CD1c-positive myeloid dendritic cell (primary cell): ENCODE measurements at regions not wholly inside any gene's neighbourhood (a gene's known extent, or its start where the extent isn't known, plus 50 kb on each side); places are given as distances from the start of the nearest gene placed in this dataset.
"Not testable (repeated sequence)": the region's sequence is repeated elsewhere in the genome, so short reads cannot be mapped to it uniquely, and the experiment has no call there.

Experiments used
- DNase-seq: peaks from one replicate; pipeline ENCODE4 v3.0.0-alpha.2; 2016; ENCODE audit errors: extremely low spot score

DNA sequence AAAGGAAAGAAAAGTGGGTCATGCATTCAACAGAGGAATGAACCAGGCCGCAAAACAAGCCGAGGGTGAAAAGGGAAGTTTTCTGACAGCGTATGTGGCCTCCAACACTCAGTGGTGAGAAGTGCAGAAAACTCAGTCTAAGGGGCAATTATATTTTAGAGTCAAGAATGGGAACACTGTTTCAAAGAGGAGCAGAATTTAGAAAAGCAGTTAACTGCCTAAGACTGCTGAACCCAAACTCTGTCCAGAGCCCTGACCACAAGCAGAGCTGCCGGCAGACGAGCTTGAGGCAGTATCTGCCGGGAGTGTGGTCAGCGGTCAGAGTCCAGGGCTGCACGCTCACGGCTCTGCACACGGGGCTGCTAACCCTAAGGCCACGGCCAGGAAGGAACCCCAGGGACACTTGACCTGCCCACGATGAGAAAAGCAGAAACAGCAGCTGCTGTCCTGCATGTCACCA lies 347.0 kb upstream of the ID2 start:
- peak; percentile 21 for DNase-seq

DNA sequence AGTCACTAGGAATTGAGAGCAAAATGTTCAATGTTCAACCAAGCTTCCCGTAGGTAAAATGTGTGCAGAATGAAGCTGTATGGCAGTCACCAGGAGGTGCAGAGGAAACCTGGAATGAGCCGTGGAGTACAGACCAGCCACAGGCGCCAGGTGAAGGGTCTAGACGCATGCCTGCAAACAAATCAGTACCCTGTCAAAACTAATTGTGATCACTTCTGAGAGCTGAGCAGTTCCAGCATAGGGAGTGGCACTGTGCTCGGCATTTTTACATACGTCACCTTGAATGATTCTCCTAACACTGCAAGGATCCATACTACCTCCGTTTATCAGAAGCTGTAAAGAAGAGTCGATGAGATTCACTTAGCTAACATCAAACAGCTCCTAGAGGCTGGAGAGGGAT lies 346.1 kb upstream of the ID2 start:
- DNase-seq: no peak

DNA sequence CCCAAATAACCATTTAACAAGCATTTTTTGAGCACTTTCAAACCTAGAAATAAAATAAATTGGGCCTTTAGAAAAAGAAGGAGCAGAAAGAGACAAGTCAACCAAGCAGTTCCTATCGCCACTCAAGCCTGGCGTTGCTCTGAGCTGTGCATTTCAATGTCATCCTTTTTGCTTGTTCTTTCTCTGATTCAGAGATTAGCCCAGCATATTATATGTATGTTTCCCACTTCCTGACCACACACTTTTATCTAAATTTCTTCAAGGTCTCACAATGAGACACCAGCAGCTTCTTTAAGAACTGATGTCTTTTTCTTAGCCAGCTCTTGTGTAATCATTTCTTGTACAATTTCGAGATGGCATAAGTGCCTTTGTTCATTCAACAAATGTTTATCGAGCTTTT lies 344.5 kb upstream of the ID2 start:
- no peak for DNase-seq

DNA sequence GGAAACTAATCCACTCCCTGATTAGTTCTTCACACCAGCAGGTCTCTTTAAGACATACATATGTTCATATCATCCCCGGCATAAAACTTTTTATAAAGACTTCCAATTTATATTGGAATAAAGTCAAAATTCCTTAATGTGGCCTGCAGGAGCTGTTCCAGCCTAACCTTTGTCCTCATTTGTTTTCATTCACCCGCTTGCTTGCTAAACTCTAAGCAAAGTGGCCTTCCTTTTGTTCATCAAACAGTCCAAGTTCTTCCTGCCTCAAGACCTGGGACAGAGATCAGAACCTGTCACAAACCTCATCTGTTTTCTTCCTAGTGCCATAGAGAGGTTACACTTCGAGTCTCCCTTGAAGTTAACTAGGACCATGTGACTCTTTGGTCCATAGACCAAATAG lies 339.4 kb upstream of the ID2 start:
- DNase-seq: no peak

DNA sequence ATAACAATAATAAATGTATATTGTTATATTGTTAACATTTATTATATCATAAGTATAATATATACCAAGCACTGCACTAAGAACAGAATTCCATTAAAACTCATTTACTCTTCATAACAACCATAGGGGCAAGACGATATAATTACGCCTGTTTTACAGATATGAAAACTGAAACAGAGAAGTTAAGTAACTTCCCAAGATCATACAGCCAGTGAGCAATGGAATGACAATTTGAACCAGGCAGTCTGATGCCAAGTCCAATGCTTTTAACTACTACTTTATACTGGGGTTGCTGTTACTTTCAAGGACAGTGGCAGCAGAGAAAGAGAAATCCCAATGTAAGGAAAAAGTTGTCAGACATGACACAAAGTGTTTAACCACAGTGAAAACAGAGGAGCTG lies 338.8 kb upstream of the ID2 start:
- DNase-seq: peak; percentile 37

DNA sequence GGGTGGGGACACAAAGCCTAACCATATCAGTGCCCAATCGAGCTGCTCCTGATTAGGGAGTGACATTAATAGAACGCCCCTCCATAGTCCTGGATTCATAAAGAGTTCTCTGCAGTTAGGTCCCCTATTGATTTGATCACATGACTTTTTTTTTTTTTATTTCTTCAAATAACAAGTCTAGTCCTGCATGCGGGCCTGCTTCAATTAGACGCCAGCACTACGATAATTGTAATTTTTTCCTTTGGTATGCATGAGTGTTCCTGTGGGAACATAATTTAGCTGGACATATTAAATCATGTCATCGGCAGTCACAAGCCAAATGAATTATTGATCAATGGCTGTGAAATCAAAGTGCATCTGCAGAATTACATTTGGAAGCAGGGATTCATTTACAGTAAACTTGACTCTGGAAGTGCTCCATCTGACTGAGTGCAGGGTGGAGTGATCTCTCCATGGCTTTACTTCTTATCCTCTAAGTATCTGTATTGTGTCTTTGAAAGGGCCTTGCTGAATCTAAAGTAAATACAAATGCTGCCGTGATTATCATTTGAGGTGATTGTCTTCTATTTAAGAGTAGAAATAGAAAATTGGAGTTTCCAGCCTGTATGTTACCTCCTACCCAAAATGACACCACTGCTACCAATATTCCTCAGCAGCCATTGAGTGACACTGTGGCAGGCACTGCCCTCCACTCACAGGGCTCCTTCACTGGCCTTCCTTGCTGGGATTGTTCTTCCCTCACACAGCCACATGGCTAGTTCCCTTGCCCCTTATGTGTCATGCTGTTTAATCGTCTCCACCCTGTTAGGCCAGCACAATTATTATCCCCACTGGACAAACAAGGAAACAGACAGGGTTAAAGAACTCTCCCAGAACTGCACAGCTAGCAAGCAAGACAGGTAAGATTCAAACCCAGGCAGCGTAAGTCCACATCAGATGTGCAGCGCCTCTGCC lies 337.4 kb upstream of the ID2 start:
- no peak for DNase-seq

DNA sequence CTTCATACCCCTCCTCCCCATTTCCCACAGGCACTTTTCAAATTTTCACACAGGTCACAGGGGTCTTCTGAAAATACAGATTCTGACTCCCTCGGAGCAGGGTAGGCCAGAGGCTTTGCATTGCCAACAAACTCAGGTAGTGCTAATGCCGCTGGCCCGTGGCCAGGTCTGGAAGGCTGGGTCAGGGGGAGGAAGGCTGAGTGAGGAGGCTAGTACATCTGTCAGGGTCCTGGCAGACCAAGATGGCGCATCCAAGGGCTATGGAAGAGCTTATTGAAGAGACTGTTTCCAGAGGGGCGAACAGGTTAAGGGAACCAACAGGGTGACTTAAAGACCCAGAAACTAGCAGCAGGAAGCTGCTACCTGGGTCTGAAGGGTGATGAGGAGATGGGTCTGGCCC lies 336.7 kb upstream of the ID2 start:
- no peak for DNase-seq

DNA sequence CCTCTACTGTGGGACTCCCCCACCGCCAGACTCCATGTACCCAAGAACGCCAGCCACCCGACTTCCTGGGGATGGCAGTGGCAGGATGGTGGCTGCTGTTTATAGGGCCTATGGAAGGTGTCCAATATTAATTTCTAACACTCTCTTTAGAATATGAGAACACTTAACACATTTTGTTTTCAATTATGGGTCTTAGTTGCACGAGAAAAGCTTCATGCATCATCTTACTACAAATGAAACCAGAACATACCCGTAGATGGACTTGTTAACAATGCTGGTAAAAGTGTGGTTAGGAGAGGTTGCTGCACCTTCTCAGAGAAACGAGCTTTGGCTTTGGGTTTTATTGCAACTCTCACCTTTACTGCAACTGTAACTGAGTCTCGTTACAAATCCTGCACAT lies 335.6 kb upstream of the ID2 start:
- DNase-seq: no peak

DNA sequence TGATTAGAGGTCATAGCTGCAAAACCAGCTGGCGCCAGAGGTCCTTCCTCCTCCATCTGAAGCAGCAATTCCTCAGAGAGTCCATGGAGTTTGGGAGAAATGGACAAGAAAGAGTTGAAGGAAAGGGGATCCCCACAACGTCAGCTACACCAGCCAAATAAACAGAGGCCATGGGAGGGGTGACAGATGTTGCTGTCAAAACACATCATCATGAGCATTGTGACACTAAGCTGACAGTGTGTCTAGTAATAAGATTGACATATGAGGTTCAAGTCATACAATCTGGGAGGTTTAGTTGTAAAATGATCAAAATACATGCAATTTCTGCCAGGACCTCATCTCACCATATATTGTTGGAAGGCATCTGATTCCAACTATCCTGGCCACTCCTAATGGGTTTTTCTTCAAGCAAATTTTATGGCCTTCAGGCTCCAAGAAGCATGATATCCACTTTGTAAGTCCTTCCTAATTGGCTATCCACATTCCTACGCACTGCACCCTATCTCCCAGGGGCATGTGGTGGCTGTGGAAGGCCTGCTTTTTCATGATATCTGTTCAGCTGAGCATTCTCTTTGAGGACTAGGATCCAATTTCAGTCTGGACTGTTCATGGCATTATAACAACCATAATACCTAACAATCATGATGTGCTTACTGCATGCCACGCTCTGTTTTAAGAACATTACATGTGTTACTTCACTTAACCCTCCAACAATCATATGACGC lies 335.0 kb upstream of the ID2 start:
- no peak for DNase-seq

DNA sequence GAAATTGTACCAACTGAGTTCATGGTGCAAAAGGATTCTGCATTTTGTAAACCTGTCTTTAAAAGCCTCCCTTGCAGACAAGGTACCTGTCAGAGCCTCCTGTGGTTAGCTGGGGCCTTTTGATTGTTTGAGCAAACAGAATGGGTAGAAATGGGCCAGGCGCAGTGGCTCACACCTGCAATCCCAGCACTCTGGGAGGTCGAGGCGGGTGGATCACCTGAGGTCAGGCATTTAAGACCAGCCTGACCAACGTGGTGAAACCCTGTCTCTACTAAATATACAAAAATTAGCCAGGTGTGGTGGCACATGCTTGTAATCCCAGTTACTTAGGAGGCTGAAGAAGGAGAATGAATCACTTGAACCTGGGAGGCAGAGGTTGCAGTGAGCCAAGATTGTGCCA lies 332.9 kb upstream of the ID2 start:
- DNase-seq: not testable (repeated sequence)

DNA sequence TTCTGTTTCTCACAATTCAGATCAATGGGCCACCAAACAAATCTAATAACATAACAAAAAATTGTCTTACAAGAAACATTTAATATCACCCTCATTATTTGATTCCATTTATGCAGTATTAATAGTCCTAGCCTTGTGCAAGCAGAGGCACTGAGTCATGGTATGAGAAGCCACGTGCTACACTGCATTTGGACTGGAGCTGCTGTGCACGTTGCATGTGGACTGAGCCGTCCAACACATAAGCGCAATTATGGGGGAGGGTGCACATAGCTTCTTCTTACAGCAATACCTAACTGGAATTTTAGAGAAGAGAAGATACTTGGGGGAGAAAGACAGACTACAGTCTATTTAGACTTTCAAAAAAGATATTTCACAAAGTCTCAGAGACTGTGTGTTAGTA lies 329.6 kb upstream of the ID2 start:
- peak; percentile 14 for DNase-seq

DNA sequence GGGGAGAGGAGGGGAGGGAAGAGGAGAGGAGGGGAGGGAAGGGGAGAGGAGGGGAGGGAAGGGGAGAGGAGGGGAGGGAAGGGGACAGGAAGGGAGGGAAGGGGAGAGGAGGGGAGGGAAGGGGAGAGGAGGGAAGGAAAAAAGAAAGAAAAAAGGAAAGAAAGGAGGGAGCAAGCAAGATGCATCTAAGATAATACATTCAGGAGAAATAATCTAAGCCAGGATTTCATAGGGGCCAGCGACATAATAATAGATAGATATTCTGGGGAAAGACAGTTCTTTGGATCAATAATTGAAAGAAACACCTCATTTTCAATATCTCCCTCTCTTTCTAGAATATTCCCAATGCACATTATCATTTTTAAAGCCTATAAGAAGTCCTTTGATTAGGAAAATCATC lies 328.9 kb upstream of the ID2 start:
- DNase-seq: no peak

DNA sequence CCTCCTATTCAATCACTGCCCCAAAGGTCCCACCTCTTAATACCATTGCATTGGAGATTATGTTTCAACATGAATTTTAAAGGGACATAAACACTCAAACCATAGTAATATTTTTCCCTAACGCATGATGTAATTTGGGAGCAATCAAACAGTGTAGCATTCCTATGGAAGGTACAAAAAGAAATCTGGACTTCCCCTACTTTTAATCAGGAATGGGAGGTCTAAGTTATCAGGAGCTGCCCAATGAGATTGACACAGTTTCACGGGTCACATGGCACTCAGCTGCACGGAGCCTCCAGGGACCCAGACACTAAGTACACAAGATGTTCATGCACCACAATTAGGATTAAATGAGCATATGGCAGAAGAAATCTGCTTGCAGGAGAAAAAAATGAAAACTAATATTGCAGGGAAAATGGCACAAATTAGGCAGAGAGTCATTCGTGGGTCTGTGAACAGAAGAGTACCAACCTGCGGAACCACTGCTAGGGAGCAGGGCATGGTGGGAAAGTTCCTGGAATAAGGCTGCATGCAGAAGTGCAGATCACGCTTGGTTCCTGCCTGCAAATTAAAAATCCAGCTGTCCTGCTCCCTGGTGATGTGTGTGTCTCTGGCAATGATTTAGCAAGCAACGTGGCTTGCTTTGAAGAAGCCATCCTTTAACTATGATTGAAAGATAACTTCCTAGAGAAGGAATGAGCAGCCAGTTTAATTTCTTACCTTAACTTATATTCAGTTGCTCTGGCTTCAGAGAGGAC lies 326.6 kb upstream of the ID2 start:
- no peak for DNase-seq

DNA sequence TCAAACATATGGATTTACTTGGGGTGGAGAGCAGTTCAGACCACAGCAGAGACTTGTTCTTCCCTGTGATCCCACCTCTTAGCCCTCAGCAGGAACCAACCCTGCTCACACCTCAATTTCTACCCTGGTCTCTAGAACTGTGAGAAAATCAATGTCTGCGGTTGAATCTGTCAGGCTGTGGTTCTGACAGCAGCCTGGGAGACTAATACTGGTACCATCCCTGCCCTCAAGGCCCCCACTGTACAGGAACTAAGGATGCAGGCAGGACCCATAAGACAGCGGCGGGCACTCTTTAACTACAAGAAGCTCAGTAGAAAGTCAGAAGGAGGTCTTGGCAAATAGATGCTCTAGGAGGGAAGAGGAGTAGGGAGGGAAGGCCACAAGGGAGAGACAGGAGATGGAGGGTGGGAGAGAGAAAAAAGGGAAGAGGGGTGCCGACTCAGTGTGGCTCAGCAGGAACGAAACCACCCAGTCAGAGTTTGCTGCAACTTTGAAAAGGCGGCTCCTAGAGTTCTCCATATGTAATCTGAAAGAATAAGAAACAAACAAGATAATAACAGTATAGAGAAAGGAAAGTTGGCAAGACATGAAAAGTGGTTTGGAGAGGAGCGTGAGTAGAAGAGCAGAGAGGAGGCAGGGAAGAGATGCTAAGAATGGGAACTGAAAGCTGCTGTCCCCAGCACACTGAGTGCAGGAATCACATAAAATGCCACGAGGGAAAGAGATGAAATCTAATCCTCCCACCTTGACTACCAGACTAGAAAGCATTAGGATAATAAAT lies 323.9 kb upstream of the ID2 start:
- peak; percentile 27 for DNase-seq

DNA sequence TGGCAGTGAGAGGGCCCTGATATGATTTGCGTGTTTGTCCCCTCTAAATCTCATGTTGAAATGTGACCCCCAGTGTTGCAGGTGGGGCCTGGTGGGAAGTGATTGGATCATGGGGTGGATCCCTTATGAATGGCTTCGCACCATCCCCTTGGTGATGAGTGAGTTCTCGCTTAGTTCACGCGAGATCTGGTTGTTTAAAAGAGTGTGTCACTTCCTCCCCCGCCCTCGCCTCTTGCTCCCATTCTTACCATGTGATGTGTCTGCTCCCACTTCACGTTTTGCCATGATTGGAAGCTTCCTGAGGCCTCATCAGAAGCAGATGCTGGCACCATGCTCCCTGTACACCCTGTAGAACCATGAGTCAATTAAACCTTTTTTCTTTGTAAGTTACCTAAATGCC lies 319.9 kb upstream of the ID2 start:
- no peak for DNase-seq

DNA sequence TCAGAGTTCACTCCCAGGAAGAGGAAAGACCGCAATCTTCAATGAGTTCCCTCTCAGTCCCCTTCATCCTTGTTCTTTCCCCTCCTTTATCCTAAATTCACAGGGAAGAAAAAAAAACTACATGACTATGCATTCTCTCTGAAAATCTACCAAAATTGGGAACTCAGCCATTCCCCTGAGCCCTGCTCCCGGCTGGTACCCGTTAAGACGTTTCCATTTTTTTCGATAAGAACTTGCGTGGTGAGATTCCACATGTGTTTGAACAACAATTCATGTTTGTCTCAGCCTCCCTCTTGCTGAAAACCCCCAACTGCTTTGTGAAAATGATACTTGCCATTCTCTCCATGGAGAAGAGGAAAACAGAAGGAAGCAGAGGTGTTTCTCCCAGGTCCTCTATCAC lies 318.7 kb upstream of the ID2 start:
- no peak for DNase-seq

DNA sequence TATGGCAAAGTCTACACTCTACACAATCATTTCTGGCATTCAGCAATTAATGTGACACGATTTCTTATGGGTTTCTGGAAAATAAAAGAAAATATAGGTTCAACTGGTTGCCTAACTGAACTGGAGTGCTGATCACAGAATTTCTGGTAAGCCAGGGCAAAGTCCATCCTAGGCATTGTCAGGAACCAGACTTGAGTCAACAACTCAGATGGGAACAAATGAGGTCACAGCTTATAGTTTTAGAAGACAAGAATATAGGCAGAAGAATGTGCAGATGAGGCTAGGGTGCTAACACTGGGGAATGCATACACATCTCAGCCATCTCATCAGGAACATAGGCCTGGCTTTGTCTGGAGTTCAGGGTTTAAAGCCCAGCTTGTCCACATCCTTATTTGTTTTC lies 317.2 kb upstream of the ID2 start:
- no peak for DNase-seq

DNA sequence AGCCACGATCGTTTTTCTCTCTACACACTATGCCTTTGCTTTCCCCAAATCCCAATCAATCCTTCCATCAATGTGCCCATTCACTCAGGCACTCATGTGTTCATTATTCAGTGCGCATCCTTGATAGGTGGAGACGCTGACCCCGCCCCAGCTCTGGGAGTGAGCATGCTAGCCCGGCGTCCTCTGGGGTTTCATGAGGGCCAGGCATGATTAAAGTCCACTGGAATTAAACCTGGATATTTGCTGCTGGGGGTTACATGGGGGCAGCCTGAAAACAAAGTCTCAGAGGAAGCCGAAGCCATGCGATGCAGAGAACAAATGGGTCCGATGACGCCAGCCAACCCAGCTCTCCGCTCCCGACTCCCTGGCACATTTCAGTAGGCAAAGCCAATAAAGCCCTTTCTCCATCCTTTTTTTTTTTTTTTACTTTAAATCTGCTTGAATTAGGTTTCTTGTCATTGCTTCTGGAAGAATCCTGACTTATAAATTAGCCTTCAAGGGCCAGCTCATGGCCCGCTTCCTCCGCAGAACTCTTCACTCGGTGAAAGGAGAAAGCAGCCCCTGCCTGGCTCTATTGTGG lies 316.4 kb upstream of the ID2 start:
- DNase-seq: no peak

DNA sequence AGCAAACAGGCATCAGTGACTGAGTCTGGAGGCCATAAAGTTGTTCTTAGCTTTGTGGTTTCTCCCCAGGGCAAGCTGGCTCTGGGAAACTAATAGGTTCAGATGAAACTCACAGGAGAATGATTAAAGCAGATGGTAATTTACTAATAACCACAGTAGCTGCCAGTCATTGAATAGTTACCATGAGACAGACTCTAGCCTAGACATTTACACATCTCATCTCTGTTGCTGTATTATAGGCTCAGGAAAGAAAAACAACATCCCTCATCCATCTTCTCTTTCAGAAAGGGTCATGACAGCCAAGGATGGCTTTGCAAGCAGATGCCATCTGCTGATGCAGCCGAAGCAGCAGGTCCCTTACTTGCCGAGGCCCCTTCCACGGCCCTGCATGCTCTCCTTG lies 314.0 kb upstream of the ID2 start:
- DNase-seq: no peak

DNA sequence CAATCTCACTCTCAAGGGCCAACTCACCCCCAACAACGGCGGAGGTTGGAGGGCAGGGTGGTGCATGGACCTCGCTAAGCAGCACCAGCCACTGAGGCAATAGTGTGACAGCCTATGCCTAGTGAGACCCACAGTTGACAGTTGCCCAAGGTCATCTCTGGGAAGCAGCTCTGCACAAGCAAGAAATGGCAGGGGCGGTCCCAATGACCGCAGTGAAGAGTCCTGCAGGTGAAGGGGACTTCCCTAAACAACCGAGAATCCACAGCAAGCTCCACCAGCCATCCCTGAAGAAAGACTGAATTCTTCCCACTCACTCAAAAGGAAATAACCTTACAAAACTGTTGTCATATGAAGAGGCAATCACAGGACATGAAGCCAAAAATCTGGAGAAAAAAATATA lies 313.4 kb upstream of the ID2 start:
- DNase-seq: no peak

DNA sequence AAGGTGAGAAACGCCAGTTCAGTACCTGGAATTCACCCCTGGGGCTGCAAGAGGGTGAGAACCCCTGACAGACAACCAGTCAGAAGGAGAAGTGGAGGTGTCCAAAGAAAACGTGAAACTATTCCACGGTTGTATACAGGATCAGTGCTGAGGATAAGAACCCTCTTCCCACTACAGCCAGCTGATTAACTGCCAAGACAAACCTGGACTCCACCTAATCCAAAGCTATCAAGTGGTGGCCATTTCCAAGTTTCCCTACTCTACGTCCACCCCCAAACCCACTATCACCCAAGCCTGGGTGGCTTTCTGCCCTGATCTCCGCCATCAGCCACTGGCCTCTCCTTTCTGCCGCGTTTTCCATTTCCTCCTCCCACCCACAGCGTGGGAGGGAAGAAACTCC lies 312.3 kb upstream of the ID2 start:
- DNase-seq: no peak
